Breast epithelium (tissue), 3 donors: ENCODE measurements at regions not wholly inside any gene's neighbourhood (a gene's known extent, or its start where the extent isn't known, plus 50 kb on each side); places are given as distances from the start of the nearest gene placed in this dataset.

Experiments used
- CTCF ChIP-seq, 3 donors: fragments of 450-650 bp; IDR thresholded peaks; one replicate each; pipeline ENCODE4 v1.5.1; 2016 to 2017; ENCODE audit warnings: antibody characterized with exemption in 3 of 3, mild to moderate bottlenecking in 3 of 3, moderate library complexity in 3 of 3
- POLR2A ChIP-seq: fragments of 450-650 bp; IDR thresholded peaks from one replicate; pipeline ENCODE4 v1.6.1; 2016; ENCODE audit warnings: antibody characterized with exemption, mild to moderate bottlenecking, moderate library complexity
- POLR2AphosphoS5 ChIP-seq, 3 donors: sonication (generic); formaldehyde crosslinking; IDR thresholded peaks; one replicate each; pipeline ENCODE4 v1.6.1; 2017; ENCODE audit warnings: antibody characterized with exemption in 3 of 3

DNA sequence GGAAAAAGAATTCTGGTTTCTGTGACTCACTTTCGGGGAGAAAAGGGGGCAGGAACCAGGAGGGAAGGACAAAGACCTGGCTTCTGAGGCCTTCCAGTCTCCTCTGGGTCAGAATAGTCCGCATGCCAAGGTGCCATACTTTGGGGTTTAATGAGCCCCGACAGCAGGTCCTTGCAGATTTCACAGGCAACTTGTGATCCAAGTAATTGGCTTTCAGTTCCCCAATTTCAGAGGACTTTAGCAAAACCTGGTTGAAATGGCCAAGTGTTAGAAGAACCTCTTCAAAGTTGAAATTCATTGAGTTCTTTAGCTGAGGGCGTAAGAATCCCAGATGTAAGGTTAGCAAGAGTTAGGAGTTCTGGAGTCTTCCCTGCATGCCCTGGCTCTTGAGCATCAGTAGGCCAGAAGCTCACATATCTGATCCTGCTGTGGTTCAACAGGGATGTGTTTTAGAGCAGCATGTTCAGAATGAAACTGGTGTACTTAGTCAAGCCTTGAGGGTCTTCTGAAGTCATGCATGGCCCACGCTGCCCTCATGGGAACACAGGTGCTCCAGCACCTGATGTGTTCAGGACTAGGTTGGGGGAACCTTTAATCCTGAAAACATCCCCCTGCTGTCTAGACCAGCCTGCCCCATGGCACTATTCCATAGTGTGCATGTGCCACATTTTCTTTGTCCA, 143.0 kb downstream of the NUP35 start:
- TF ChIP-seq CTCF (IDR thresholded peaks at IDR 0.05) (no peak), POLR2A (no peak), POLR2AphosphoS5 (IDR thresholded peaks at IDR 0.05) (no peak)
